HG02885 (cell line): ENCODE measurements at regions not wholly inside any gene's neighbourhood (a gene's known extent, or its start where the extent isn't known, plus 50 kb on each side); places are given as distances from the start of the nearest gene placed in this dataset.

Source experiments
- ATAC-seq: cut with Tn5 transposase; IDR thresholded peaks from one replicate; pipeline ENCODE4 v1.9.1; 2021; ENCODE audit warnings: mild to moderate bottlenecking; ENCODE audit not compliant: unreplicated experiment, poor library complexity

- ATAC-seq: no peak
Observed at GRCh38 chr9:116073826-116074225, 79.8 kb upstream of the PAPPA start.

GRCh38 chr9:116074658-116075057 lies 78.9 kb upstream of the PAPPA start:
- no peak for ATAC-seq

GRCh38 chr9:116075191-116075590 lies 78.4 kb upstream of the PAPPA start:
- ATAC-seq: no peak

GRCh38 chr9:116078640-116079039 lies 75.0 kb upstream of the PAPPA start:
- ATAC-seq: no peak

- no peak for ATAC-seq
Observed at GRCh38 chr9:116080561-116080960, 73.0 kb upstream of the PAPPA start.

GRCh38 chr9:116081435-116082115 lies 72.0 kb upstream of the PAPPA start:
- no peak for ATAC-seq

GRCh38 chr9:116083837-116084236 lies 69.8 kb upstream of the PAPPA start:
- ATAC-seq: no peak

GRCh38 chr9:116084497-116084896 lies 69.1 kb upstream of the PAPPA start:
- no peak for ATAC-seq

GRCh38 chr9:116087246-116087645 lies 66.3 kb upstream of the PAPPA start:
- ATAC-seq: no peak

- ATAC-seq: no peak
Observed at GRCh38 chr9:116087751-116088194, 65.8 kb upstream of the PAPPA start.

- no peak for ATAC-seq
Observed at GRCh38 chr9:116088396-116088795, 65.2 kb upstream of the PAPPA start.

- ATAC-seq: no peak
Observed at GRCh38 chr9:116090030-116090770, 63.4 kb upstream of the PAPPA start.

GRCh38 chr9:116094846-116095245 lies 58.7 kb upstream of the PAPPA start:
- ATAC-seq: no peak

GRCh38 chr9:116095403-116095802 lies 58.2 kb upstream of the PAPPA start:
- ATAC-seq: no peak

- no peak for ATAC-seq
Observed at GRCh38 chr9:116096046-116096445, 57.5 kb upstream of the PAPPA start.

GRCh38 chr9:116096853-116097252 lies 56.7 kb upstream of the PAPPA start:
- no peak for ATAC-seq

- no peak for ATAC-seq
Observed at GRCh38 chr9:116098476-116098875, 55.1 kb upstream of the PAPPA start.

- ATAC-seq: no peak
Observed at GRCh38 chr9:116099821-116100220, 53.8 kb upstream of the PAPPA start.

GRCh38 chr9:116100711-116101121 lies 52.9 kb upstream of the PAPPA start:
- ATAC-seq: no peak

GRCh38 chr9:116101516-116101915 lies 52.1 kb upstream of the PAPPA start:
- ATAC-seq: no peak

GRCh38 chr9:116102596-116102995 lies 51.0 kb upstream of the PAPPA start:
- no peak for ATAC-seq
